Body of pancreas (tissue), 4 donors: ENCODE measurements at regions not wholly inside any gene's neighbourhood (a gene's known extent, or its start where the extent isn't known, plus 50 kb on each side); places are given as distances from the start of the nearest gene placed in this dataset.

ENCODE experiments used
- POLR2A ChIP-seq, 3 donors: fragments of 450-650 bp; IDR thresholded peaks; one replicate each; pipeline ENCODE4 v1.6.1; 2016; ENCODE audit warnings: antibody characterized with exemption in 3 of 3, mild to moderate bottlenecking in 2 of 3
- TF ChIP-seq, protein P1 (sequence below), 7 experiments: fragments of 450-650 bp in 4 of 7; fragments of 200-600 bp in 3 of 7; sonication (generic) in 3 of 7; IDR thresholded peaks; one replicate each; pipeline ENCODE4 v1.5.1; 2016 to 2019; ENCODE audit warnings: antibody characterized with exemption in 7 of 7

DNA sequence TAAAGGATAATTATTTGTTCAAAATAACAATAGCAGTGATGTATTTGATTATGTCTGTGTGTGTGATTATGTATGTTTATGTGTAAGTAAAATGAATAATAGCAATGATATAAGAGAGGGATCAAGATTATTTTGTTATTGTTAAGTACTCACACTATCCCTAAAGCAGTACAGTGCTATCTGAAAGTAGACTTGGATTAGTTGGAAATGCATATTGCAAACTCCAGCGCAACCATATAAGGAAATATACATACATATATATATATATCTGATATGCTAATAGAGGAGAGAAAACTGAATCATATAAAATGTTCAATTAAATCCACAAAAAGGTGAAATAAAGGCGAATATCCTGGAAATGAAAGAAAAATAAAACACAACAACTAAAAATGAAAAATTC lies 268.4 kb downstream of the HINT1 start:
- TF ChIP-seq, protein P1, sequence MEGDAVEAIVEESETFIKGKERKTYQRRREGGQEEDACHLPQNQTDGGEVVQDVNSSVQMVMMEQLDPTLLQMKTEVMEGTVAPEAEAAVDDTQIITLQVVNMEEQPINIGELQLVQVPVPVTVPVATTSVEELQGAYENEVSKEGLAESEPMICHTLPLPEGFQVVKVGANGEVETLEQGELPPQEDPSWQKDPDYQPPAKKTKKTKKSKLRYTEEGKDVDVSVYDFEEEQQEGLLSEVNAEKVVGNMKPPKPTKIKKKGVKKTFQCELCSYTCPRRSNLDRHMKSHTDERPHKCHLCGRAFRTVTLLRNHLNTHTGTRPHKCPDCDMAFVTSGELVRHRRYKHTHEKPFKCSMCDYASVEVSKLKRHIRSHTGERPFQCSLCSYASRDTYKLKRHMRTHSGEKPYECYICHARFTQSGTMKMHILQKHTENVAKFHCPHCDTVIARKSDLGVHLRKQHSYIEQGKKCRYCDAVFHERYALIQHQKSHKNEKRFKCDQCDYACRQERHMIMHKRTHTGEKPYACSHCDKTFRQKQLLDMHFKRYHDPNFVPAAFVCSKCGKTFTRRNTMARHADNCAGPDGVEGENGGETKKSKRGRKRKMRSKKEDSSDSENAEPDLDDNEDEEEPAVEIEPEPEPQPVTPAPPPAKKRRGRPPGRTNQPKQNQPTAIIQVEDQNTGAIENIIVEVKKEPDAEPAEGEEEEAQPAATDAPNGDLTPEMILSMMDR (IDR thresholded peaks at IDR 0.05): no peak
- TF ChIP-seq POLR2A (IDR thresholded peaks at IDR 0.05): no peak
